ENCODE measurements at regions not wholly inside any gene's neighbourhood (a gene's known extent, or its start where the extent isn't known, plus 50 kb on each side); places are given as distances from the start of the nearest gene placed in this dataset.

- TF ChIP-seq, protein P1, sequence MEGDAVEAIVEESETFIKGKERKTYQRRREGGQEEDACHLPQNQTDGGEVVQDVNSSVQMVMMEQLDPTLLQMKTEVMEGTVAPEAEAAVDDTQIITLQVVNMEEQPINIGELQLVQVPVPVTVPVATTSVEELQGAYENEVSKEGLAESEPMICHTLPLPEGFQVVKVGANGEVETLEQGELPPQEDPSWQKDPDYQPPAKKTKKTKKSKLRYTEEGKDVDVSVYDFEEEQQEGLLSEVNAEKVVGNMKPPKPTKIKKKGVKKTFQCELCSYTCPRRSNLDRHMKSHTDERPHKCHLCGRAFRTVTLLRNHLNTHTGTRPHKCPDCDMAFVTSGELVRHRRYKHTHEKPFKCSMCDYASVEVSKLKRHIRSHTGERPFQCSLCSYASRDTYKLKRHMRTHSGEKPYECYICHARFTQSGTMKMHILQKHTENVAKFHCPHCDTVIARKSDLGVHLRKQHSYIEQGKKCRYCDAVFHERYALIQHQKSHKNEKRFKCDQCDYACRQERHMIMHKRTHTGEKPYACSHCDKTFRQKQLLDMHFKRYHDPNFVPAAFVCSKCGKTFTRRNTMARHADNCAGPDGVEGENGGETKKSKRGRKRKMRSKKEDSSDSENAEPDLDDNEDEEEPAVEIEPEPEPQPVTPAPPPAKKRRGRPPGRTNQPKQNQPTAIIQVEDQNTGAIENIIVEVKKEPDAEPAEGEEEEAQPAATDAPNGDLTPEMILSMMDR (IDR thresholded peaks at IDR 0.05), result no peak
- no peak for TF ChIP-seq POLR2A (IDR thresholded peaks at IDR 0.05)
Observed at GRCh38 chr3:99536555-99537314, 101.7 kb upstream of the COL8A1 start.

All from sigmoid colon (tissue), 3 donors.